ENCODE measurements at regions not wholly inside any gene's neighbourhood (a gene's known extent, or its start where the extent isn't known, plus 50 kb on each side); places are given as distances from the start of the nearest gene placed in this dataset.
"Not testable (repeated sequence)": the region's sequence is repeated elsewhere in the genome, so short reads cannot be mapped to it uniquely, and the experiment has no call there.

DNA sequence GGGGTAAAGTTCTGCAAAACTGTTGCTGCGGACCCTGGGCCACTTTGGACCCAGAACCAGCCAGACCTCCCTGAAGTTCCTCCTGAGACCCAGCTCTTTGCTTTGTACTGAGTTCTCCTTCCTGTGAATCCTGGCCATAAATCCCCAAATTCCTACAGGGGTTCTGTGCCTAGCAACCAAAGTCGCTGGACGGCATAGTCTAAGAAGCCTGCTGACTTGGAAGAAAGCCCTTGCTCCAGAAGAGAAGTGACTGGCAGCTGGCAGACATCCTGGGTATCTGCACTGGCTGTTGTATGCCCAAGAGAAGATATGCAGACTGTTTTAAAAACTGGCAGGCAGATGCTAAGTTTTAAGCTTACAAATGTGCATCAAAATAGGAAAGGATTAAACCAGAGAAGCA is 99.9 kb upstream of the SLC24A4 start:
- Histone ChIP-seq H3K4me3 (ENCODE audit: low read length) (no peak overlapping the region), H3K36me3 (ENCODE audit: control insufficient read depth, insufficient read depth, low read length) (no peaks in the 10 kb centered on the region), H3K4me1 (ENCODE audit: control insufficient read depth, insufficient read depth, low read length) (peaks cover 5% of the 10 kb centered on the region), H3K27me3 (ENCODE audit: control insufficient read depth, insufficient read depth, low read length) (no peaks in the 10 kb centered on the region), H3K9me3 (replicated peaks; ENCODE audit: control insufficient read depth, low read depth, low read length) (no peaks in the 10 kb centered on the region), H3K27ac (ENCODE audit: low read length) (no peak overlapping the region)
- DNase-seq, result peak; percentile 21
- 9% methylated on average over 3 of the region's 3 CpGs for WGBS (ENCODE audit: insufficient coverage)

DNA sequence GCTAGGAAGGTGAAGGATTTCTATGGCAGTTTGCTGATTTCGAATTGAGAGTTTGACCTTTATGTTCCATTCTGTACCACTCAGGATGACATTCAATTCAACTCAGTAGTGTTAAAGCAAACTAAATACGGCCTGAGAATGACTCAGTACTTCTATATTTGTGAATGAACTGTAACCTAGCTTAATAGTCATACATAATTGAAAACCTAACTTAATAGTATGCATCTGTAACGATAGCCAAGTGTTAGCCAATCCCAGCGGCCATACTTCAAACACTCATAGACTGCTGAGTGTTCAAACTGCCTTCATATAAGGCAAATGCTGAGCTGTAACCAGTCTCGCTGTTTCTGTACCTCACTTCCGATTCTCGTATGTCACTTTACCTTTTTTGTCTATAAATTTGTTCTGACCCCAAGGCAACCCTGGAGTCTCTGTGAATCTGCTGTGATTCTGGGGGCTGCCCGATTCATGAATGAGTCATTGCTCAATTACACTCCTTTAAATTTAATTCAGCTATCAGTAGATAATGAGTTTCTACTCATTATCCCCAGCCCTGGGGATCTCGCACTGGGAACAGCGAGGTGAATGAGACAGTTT is 98.5 kb upstream of the SLC24A4 start:
- Histone ChIP-seq H3K27me3 (ENCODE audit: control insufficient read depth, insufficient read depth, low read length) (no peaks in the 10 kb centered on the region), H3K36me3 (ENCODE audit: control insufficient read depth, insufficient read depth, low read length) (no peaks in the 10 kb centered on the region), H3K4me1 (ENCODE audit: control insufficient read depth, insufficient read depth, low read length) (peaks cover 5% of the 10 kb centered on the region), H3K27ac (ENCODE audit: low read length) (no peak overlapping the region), H3K4me3 (ENCODE audit: low read length) (no peak overlapping the region), H3K9me3 (replicated peaks; ENCODE audit: control insufficient read depth, low read depth, low read length) (no peaks in the 10 kb centered on the region)
- no peak for DNase-seq
- 45% methylated on average over 2 of the region's 10 CpGs for whole genome bisulfite sequencing (ENCODE audit: insufficient coverage)

DNA sequence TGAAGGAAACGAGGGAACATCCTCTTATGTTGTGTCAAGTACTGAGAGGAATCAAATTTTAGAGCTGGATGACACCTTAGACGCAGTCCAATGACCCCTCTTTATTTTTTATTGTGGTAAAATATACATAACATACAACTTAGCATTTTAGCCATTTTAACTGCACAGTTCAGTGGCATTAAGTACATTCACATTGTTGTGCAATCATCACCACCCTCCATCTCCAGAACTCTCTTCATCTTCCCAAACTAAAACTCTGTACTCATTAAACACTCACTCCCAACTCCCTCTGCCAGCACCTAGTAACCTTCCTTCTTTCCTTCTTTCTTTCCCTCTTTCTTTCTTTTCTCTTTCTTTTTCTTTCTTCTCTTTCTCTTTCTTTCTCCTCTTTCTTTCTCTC is 97.2 kb upstream of the SLC24A4 start:
- no peaks in the 10 kb centered on the region for H3K27me3 ChIP-seq (ENCODE audit: control insufficient read depth, insufficient read depth, low read length)
- no peak overlapping the region for H3K27ac ChIP-seq (ENCODE audit: low read length)
- no peaks in the 10 kb centered on the region for H3K36me3 ChIP-seq (ENCODE audit: control insufficient read depth, insufficient read depth, low read length)
- H3K4me1 ChIP-seq (ENCODE audit: control insufficient read depth, insufficient read depth, low read length), result peaks cover 5% of the 10 kb centered on the region
- H3K9me3 ChIP-seq (replicated peaks; ENCODE audit: control insufficient read depth, low read depth, low read length), result no peaks in the 10 kb centered on the region
- no peak for DNase-seq
- no CpG with 5 or more reads among the region's 2 CpGs for WGBS (ENCODE audit: insufficient coverage)
- H3K4me3 ChIP-seq (ENCODE audit: low read length), result no peak overlapping the region

DNA sequence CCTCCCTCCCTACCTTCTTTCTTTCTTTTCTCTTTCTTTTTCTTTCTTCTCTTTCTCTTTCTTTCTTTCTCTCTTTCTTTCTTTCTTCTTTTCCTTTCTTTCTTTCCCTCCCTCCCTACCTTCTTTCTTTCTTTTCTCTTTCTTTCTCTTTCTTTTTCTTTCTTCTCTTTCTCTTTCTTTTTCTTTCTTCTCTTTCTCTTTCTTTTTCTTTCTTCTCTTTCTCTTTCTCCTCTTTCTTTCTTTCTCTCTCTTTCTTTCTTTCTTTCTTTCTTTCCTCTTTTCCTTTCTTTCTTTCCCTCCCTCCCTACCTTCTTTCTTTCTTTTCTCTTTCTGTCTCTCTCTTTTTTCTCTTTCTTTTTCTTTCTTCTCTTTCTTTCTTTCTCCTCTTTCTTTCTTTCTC is 96.8 kb upstream of the SLC24A4 start:
- not testable (repeated sequence) for H3K27ac ChIP-seq (ENCODE audit: low read length); H3K27me3 ChIP-seq (ENCODE audit: control insufficient read depth, insufficient read depth, low read length); H3K36me3 ChIP-seq (ENCODE audit: control insufficient read depth, insufficient read depth, low read length); DNase-seq; H3K4me3 ChIP-seq (ENCODE audit: low read length); H3K4me1 ChIP-seq (ENCODE audit: control insufficient read depth, insufficient read depth, low read length); H3K9me3 ChIP-seq (replicated peaks; ENCODE audit: control insufficient read depth, low read depth, low read length)

DNA sequence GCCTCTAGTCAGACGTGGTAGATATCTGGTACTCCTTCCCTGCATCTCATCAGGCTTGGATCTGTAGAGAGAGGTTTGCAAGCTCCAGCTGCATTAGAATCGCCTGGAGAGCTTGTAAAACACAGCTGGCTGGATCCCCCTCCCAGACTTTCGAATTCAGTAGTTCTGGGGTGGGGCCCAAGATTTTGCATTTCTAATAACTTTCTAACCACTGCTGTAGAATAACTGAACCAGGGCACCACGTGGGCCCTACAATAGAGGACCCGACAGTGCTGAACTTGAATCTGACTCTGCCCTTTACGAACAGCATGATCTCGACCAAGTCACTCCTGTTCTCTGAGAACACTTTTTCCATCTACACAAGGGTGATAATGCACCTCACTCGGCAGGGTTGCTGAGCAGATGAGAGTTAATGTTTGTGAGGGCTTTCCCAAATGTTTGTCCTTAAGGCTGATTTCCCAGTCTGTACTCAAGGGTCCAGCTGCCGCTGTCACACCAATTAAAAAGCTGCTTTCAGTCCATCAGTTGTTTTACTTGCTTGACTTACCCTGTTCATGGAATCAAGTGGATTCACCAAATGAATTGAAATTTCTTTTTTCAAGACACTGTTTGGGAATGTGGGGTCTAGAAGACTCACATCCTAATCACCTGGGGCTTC is 86.6 kb upstream of the SLC24A4 start:
- Histone ChIP-seq H3K27ac (ENCODE audit: low read length) (no peak overlapping the region), H3K9me3 (replicated peaks; ENCODE audit: control insufficient read depth, low read depth, low read length) (peaks cover 6% of the 10 kb centered on the region), H3K27me3 (ENCODE audit: control insufficient read depth, insufficient read depth, low read length) (no peaks in the 10 kb centered on the region), H3K4me3 (ENCODE audit: low read length) (no peak overlapping the region), H3K4me1 (ENCODE audit: control insufficient read depth, insufficient read depth, low read length) (peaks cover 8% of the 10 kb centered on the region), H3K36me3 (ENCODE audit: control insufficient read depth, insufficient read depth, low read length) (no peaks in the 10 kb centered on the region)
- WGBS (ENCODE audit: insufficient coverage), result 30% methylated on average over 6 of the region's 9 CpGs
- peak; percentile 67 for DNase-seq

DNA sequence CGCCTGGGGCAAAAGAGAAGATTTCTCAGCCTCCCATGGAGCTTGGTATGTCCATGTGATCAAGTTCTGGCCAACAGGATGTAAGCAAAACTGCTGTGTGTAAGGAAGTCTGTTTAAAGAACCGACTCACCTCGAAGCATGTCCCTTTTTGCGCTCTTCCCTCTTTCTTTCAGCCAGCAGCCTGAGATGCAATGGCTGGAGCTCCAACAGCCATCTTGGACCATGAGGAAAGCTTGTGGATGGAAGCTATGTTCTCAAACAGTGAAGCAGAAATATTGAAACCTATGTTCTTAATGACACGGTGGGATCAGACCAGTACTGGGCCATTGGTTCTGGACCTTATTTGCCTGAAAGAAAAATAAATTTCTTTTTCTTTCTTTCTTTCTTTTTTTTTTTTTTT is 82.3 kb upstream of the SLC24A4 start:
- no peaks in the 10 kb centered on the region for H3K27me3 ChIP-seq (ENCODE audit: control insufficient read depth, insufficient read depth, low read length)
- no peak overlapping the region for H3K27ac ChIP-seq (ENCODE audit: low read length)
- no peaks in the 10 kb centered on the region for H3K36me3 ChIP-seq (ENCODE audit: control insufficient read depth, insufficient read depth, low read length)
- no peak overlapping the region for H3K4me3 ChIP-seq (ENCODE audit: low read length)
- H3K4me1 ChIP-seq (ENCODE audit: control insufficient read depth, insufficient read depth, low read length), result peaks cover 15% of the 10 kb centered on the region
- DNase-seq, result no peak
- peaks cover 16% of the 10 kb centered on the region for H3K9me3 ChIP-seq (replicated peaks; ENCODE audit: control insufficient read depth, low read depth, low read length)
- 100% methylated on average over 1 of the region's 5 CpGs for WGBS (ENCODE audit: insufficient coverage)

DNA sequence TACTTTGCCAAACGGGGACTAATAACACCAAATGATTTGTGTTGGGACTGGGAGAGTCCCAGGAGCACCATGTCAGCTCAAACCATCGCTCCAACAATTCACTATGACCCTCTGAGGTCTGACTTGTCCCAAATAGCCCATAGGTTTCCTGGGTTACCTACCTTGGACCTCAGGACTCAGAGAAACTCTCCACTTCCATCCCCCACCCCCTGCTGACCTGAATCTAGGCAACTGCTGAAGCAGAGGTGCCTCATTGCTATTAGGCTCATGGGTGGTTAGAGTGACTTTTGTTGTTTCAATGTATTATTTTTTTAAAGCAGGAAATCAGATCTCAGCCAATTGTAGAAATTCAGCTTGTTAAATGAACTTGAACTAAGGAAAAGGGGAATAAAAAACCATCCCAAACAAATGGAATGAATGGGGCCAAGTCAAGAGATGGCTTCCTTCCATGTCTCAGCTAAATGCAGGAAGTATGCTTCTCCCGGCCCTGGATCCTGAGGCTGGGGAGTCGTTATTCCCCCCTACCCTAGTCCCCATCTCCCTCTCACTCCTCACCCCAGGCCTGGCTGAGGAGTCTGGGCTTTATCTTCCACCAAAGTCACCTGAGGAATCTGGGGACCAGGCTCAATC is 80.9 kb upstream of the SLC24A4 start:
- Histone ChIP-seq H3K36me3 (ENCODE audit: control insufficient read depth, insufficient read depth, low read length) (no peaks in the 10 kb centered on the region), H3K27me3 (ENCODE audit: control insufficient read depth, insufficient read depth, low read length) (no peaks in the 10 kb centered on the region), H3K4me3 (ENCODE audit: low read length) (no peak overlapping the region), H3K27ac (ENCODE audit: low read length) (peak overlapping the region; percentile 69), H3K9me3 (replicated peaks; ENCODE audit: control insufficient read depth, low read depth, low read length) (peaks cover 18% of the 10 kb centered on the region), H3K4me1 (ENCODE audit: control insufficient read depth, insufficient read depth, low read length) (peaks cover 12% of the 10 kb centered on the region)
- DNase-seq, result peak; percentile 90
- WGBS (ENCODE audit: insufficient coverage), result no CpG with 5 or more reads among the region's 4 CpGs

DNA sequence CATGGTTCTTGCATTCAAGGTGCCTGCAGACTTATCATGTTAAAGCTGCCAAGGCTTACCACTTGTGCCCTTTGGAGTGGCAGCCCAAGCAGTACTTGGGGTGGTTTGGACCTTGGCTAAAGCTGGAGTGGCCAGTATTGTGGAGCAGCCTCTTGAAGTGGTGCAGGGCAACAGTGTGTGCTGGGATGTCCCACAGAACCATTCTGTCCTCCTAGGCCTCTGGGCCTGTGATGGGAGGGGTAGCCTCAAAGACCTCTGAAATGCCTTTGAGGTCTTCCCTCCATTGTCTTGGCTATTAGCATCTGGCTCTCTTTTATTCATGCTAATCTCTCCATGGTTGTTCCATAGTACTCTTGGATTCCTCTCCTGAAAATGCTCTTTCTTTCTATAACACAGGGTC is 78.2 kb upstream of the SLC24A4 start:
- Histone ChIP-seq H3K4me1 (ENCODE audit: control insufficient read depth, insufficient read depth, low read length) (peaks cover 12% of the 10 kb centered on the region), H3K4me3 (ENCODE audit: low read length) (no peak overlapping the region), H3K36me3 (ENCODE audit: control insufficient read depth, insufficient read depth, low read length) (no peaks in the 10 kb centered on the region), H3K27ac (ENCODE audit: low read length) (no peak overlapping the region), H3K9me3 (replicated peaks; ENCODE audit: control insufficient read depth, low read depth, low read length) (peaks cover 18% of the 10 kb centered on the region), H3K27me3 (ENCODE audit: control insufficient read depth, insufficient read depth, low read length) (peaks cover 4% of the 10 kb centered on the region)
- no peak for DNase-seq

DNA sequence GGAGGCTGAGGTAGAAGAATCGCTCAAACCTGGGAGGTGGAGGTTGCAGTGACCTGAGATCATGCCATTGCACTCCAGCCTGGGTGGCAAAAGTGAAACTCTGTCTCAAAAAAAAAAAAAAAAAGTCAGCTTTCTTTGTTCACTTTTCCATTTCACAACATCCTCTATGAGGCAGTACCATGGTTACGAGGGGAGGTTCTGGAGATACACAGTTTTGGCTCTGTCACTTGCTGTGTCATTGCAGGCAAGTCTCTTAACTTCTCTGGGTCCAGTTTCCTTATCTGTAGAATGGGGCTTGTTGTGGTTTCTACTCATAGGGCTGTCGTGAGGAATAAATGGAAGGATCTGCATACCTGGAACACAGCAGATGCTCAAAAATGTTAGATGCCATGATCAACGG is 75.6 kb upstream of the SLC24A4 start:
- WGBS (ENCODE audit: insufficient coverage), result 0% methylated on average over 1 of the region's 4 CpGs
- Histone ChIP-seq H3K9me3 (replicated peaks; ENCODE audit: control insufficient read depth, low read depth, low read length) (peaks cover 12% of the 10 kb centered on the region), H3K4me1 (ENCODE audit: control insufficient read depth, insufficient read depth, low read length) (peaks cover 4% of the 10 kb centered on the region), H3K27ac (ENCODE audit: low read length) (no peak overlapping the region), H3K36me3 (ENCODE audit: control insufficient read depth, insufficient read depth, low read length) (no peaks in the 10 kb centered on the region), H3K4me3 (ENCODE audit: low read length) (no peak overlapping the region), H3K27me3 (ENCODE audit: control insufficient read depth, insufficient read depth, low read length) (peaks cover 9% of the 10 kb centered on the region)
- DNase-seq, result no peak

DNA sequence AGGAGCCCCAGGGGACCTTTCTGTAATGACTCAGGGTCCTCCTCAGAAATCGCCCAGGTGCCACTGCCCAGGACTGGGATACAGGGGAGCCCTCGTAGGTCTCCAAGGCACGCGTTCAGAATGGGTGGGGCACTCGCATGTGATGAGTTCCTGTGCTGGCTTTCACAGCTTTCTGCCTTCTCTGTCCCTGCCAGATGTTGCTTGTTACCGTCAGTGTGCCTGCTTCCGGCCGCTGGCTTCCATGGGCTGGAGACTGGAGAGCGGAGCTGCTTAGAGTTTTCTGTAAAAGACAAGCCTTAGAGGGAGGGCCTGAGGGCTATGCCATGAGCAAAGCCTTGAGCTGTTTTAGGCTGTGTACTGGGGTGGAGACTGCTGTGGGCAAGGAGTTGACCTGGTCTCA is 75.0 kb upstream of the SLC24A4 start:
- peak overlapping the region; percentile 6 for H3K27ac ChIP-seq (ENCODE audit: low read length)
- peak; percentile 53 for DNase-seq
- WGBS (ENCODE audit: insufficient coverage), result 37% methylated on average over 9 of the region's 9 CpGs

More for the DNA sequence above, 75.0 kb upstream of the SLC24A4 start:
- Histone ChIP-seq H3K4me1 (ENCODE audit: control insufficient read depth, insufficient read depth, low read length) (no peaks in the 10 kb centered on the region), H3K36me3 (ENCODE audit: control insufficient read depth, insufficient read depth, low read length) (no peaks in the 10 kb centered on the region), H3K9me3 (replicated peaks; ENCODE audit: control insufficient read depth, low read depth, low read length) (peaks cover 12% of the 10 kb centered on the region), H3K27me3 (ENCODE audit: control insufficient read depth, insufficient read depth, low read length) (peaks cover 10% of the 10 kb centered on the region), H3K4me3 (ENCODE audit: low read length) (no peak overlapping the region)

Measured in muscle of leg (tissue), 3 donors.